IMR-90 (cell line): ENCODE measurements at regions not wholly inside any gene's neighbourhood (a gene's known extent, or its start where the extent isn't known, plus 50 kb on each side); places are given as distances from the start of the nearest gene placed in this dataset.
"Not testable (repeated sequence)": the region's sequence is repeated elsewhere in the genome, so short reads cannot be mapped to it uniquely, and the experiment has no call there.

Experiments used
- ATAC-seq: fragments of 200-7000 bp; cut with Tn5 transposase; 2 replicates; pipeline ENCODE4 v1.9.1; 2020; ENCODE audit warnings: low read depth, mild to moderate bottlenecking, moderate library complexity
- BruUV-seq: library from RNA; stranded (reverse); fragments of 400-500 nt; replicated peaks from 2 replicates; lab custom pipeline; 2021; lab: Mats Ljungman, UMichigan
- CTCF ChIA-PET: fragments of 300-600 bp; formaldehyde crosslinking; extraction: SDS; loops from one replicate; lab custom pipeline; 2021; ENCODE audit warnings: antibody characterized with exemption; lab: Yijun Ruan, JAX
- POLR2A ChIA-PET: fragments of 300-600 bp; sonication (Branson Sonifier 250); formaldehyde crosslinking; loops from one replicate; lab custom pipeline; 2022; ENCODE audit warnings: antibody characterized with exemption; ENCODE audit not compliant: unreplicated experiment; lab: Charles Lee
- DNase-seq: peaks from one replicate; pipeline ENCODE4 v3.0.0; 2013
- H2AFZ ChIP-seq: replicated peaks from 2 replicates; pipeline ENCODE3; 2013; ENCODE audit warnings: low read length, mild to moderate bottlenecking; ENCODE audit not compliant: poor library complexity
- H2AK5ac ChIP-seq: 2 replicates; pipeline ENCODE4 v1.6.1; 2013; ENCODE audit warnings: low read depth, low read length, inconsistent platforms
- H2AK9ac ChIP-seq: replicated peaks from 2 replicates; pipeline ENCODE3; 2013; ENCODE audit warnings: mild to moderate bottlenecking, low read depth, low read length, moderate library complexity; ENCODE audit not compliant: poor library complexity
- H2BK120ac ChIP-seq: 2 replicates; pipeline ENCODE4 v1.6.1; 2013; ENCODE audit warnings: low read depth, low read length, inconsistent platforms
- H2BK15ac ChIP-seq: 3 replicates; pipeline ENCODE4 v1.6.1; 2013; ENCODE audit warnings: low read depth, low read length, inconsistent platforms
- H2BK20ac ChIP-seq: 2 replicates; pipeline ENCODE4 v1.6.1; 2013; ENCODE audit warnings: low read depth, mild to moderate bottlenecking, inconsistent platforms, low read length, moderate library complexity
- H2BK5ac ChIP-seq: 2 replicates; pipeline ENCODE4 v1.6.1; 2013; ENCODE audit warnings: mild to moderate bottlenecking, low read depth, low read length, inconsistent platforms; ENCODE audit not compliant: poor library complexity, severe bottlenecking
- H3K14ac ChIP-seq: replicated peaks from 2 replicates; pipeline ENCODE4 v1.6.1; 2013; ENCODE audit warnings: low read depth, low read length, inconsistent platforms
- H3K18ac ChIP-seq: 2 replicates; pipeline ENCODE4 v1.6.1; 2013; ENCODE audit warnings: low read depth, low read length, control low read depth
- H3K23ac ChIP-seq: 2 replicates; pipeline ENCODE4 v1.6.1; 2013; ENCODE audit warnings: low read depth, low read length, inconsistent platforms
- H3K27ac ChIP-seq: 2 replicates; pipeline ENCODE4 v1.5.1; 2013; ENCODE audit warnings: mild to moderate bottlenecking, control low read depth, low read length; ENCODE audit not compliant: insufficient read depth
- H3K27me3 ChIP-seq: 2 replicates; pipeline ENCODE4 v1.6.1; 2013; ENCODE audit warnings: low read length; ENCODE audit not compliant: control insufficient read depth, insufficient read depth
- H3K36me3 ChIP-seq: 2 replicates; pipeline ENCODE4 v1.6.1; 2013; ENCODE audit warnings: low read length, mixed read lengths; ENCODE audit not compliant: control insufficient read depth, insufficient read depth
- H3K4ac ChIP-seq: 2 replicates; pipeline ENCODE4 v1.6.1; 2013; ENCODE audit warnings: low read depth, low read length, inconsistent platforms
- H3K4me1 ChIP-seq: 2 replicates; pipeline ENCODE4 v1.6.1; 2013; ENCODE audit warnings: low read length, mixed read lengths; ENCODE audit not compliant: control insufficient read depth, insufficient read depth
- H3K4me2 ChIP-seq: 2 replicates; pipeline ENCODE4 v1.6.1; 2013; ENCODE audit warnings: low read depth, mild to moderate bottlenecking, control low read depth, low read length, moderate library complexity
- H3K4me3 ChIP-seq: 2 replicates; pipeline ENCODE4 v1.5.1; 2013; ENCODE audit warnings: low read depth, mild to moderate bottlenecking, control low read depth, low read length, moderate library complexity; ENCODE audit not compliant: insufficient read depth
- H3K56ac ChIP-seq: 2 replicates; pipeline ENCODE4 v1.6.1; 2013; ENCODE audit warnings: low read length, inconsistent platforms; ENCODE audit not compliant: insufficient read depth; ENCODE audit errors: extremely low read depth
- H3K79me1 ChIP-seq, 2 experiments: 2 replicates each; pipeline ENCODE4 v1.6.1; 2013; ENCODE audit warnings: low read length in 2 of 2, inconsistent platforms in 1 of 2, low read depth in 1 of 2
- H3K9ac ChIP-seq: 2 replicates; pipeline ENCODE4 v1.6.1; 2013; ENCODE audit warnings: low read depth, low read length, control low read depth
- H3K9me1 ChIP-seq: 2 replicates; pipeline ENCODE4 v1.6.1; 2013; ENCODE audit warnings: low read length, inconsistent platforms; ENCODE audit not compliant: insufficient read depth
- H3K9me3 ChIP-seq: 2 replicates; pipeline ENCODE4 v1.6.1; 2013; ENCODE audit warnings: low read length; ENCODE audit not compliant: control insufficient read depth, insufficient read depth
- H4K20me1 ChIP-seq: 2 replicates; pipeline ENCODE4 v1.6.1; 2013; ENCODE audit warnings: low read length, inconsistent platforms; ENCODE audit not compliant: insufficient read depth
- H4K5ac ChIP-seq: 2 replicates; pipeline ENCODE4 v1.6.1; 2013; ENCODE audit warnings: mild to moderate bottlenecking, low read depth, low read length, control low read depth
- H4K8ac ChIP-seq, 2 experiments: 2 replicates each; pipeline ENCODE4 v1.6.1; 2013; ENCODE audit warnings: low read depth in 2 of 2, low read length in 2 of 2, control low read depth in 1 of 2, inconsistent platforms in 1 of 2
- H4K91ac ChIP-seq: 2 replicates; pipeline ENCODE4 v1.6.1; 2013; ENCODE audit warnings: low read depth, low read length, inconsistent platforms; ENCODE audit not compliant: insufficient read depth
- BHLHE40 ChIP-seq: fragments of 150-350 bp; IDR thresholded peaks from 2 replicates; pipeline ENCODE4 v1.6.1; 2016; ENCODE audit warnings: mild to moderate bottlenecking, low read depth, low read length
- FOS ChIP-seq: fragments of 150-350 bp; IDR thresholded peaks from 2 replicates; pipeline ENCODE4 v1.6.1; 2016; ENCODE audit warnings: low read depth, low read length
- WGBS, 2 experiments: methylation state at CpG; one replicate each; pipeline versions ENCODE4 v1.1.5 to v1.1.7; 2013; ENCODE audit warnings: missing lambda C conversion rate in 2 of 2; ENCODE audit not compliant: insufficient read length in 1 of 2; ENCODE audit errors: extremely low coverage in 2 of 2; 5-methylcytosine and 5-hydroxymethylcytosine counted together
- dilution Hi-C: fragments of 300-500 bp; cut with HindIII; formaldehyde crosslinking; loops from one replicate; pipeline ENCODE4 v1.14.3; 2018; ENCODE audit warnings: low sequenced_read_pairs; ENCODE audit not compliant: unreplicated experiment
- in situ Hi-C: fragments of 300-500 bp; cut with MboI; formaldehyde crosslinking; loops from 3 replicates; pipeline ENCODE4 v1.14.3; 2019; ENCODE audit warnings: low sequenced_read_pairs, inconsistent platforms, mixed read lengths
- intact Hi-C: fragments of 100-400 bp; cut with micrococcal nuclease; formaldehyde crosslinking; loops from 2 replicates; pipeline ENCODE4 v1.10.0; 2022

GRCh38 chr7:76146374-76146773 is 55.3 kb upstream of the SRRM3 start:
- H2AK5ac ChIP-seq, result no peak overlapping the region
- no TSS peak for BruUV-seq
- POLR2A ChIA-PET, result no interaction called here
- no peaks in the 10 kb centered on the region for H3K9me1 ChIP-seq
- ATAC-seq (no peak), DNase-seq (no peak)
- CTCF ChIA-PET, result no interaction called here
- intact Hi-C loops, result no loop called here
- H3K27me3 ChIP-seq, result peaks cover 5% of the 10 kb centered on the region
- H3K4me3 ChIP-seq, result no peak overlapping the region
- H3K27ac ChIP-seq, result no peak overlapping the region
- no peak overlapping the region for H4K8ac ChIP-seq
- H2BK5ac ChIP-seq, result no peak overlapping the region
- H3K79me1 ChIP-seq, result no peaks in the 10 kb centered on the region
- no peak overlapping the region for H2BK120ac ChIP-seq
- no peaks in the 10 kb centered on the region for H3K4me1 ChIP-seq
- no peak overlapping the region for H4K91ac ChIP-seq
- no peak overlapping the region for H3K23ac ChIP-seq
- dilution Hi-C loops, result no loop called here
- no peaks in the 10 kb centered on the region for H4K20me1 ChIP-seq
- TF ChIP-seq FOS, result no peak
- no peak for TF ChIP-seq BHLHE40
- H2BK20ac ChIP-seq, result no peak overlapping the region
- no peak overlapping the region for H3K56ac ChIP-seq
- H3K14ac ChIP-seq, result no peak overlapping the region
- H3K9me3 ChIP-seq, result no peaks in the 10 kb centered on the region
- no peak overlapping the region for H3K4me2 ChIP-seq
- no peak overlapping the region for H3K9ac ChIP-seq
- WGBS, 2 experiments, result 80% methylated on average over 1 of the region's 4 CpGs; no CpG with 5 or more reads in 1 of the 2 experiments
- no peak overlapping the region for H2BK15ac ChIP-seq
- in situ Hi-C loops, result loop anchor here (25.0 kb wide), 1 partner anchor 284 kb away; no protein-coding TSS in a partner anchor
- H4K5ac ChIP-seq, result no peak overlapping the region
- no peaks in the 10 kb centered on the region for H3K36me3 ChIP-seq
- no peak overlapping the region for H2AK9ac ChIP-seq
- H3K4ac ChIP-seq, result no peak overlapping the region
- no peak overlapping the region for H2AFZ ChIP-seq
- no peak overlapping the region for H3K18ac ChIP-seq

GRCh38 chr7:76148947-76149346 is 52.7 kb upstream of the SRRM3 start:
- in situ Hi-C loops, result loop anchor here (25.0 kb wide), 1 partner anchor 287 kb away; no protein-coding TSS in a partner anchor
- H3K27ac ChIP-seq, H2BK20ac ChIP-seq, H3K27me3 ChIP-seq, H2BK5ac ChIP-seq, H3K9ac ChIP-seq, H2AK5ac ChIP-seq, H4K91ac ChIP-seq, H3K56ac ChIP-seq, H4K20me1 ChIP-seq, DNase-seq, H3K4me1 ChIP-seq, H2BK15ac ChIP-seq, H3K14ac ChIP-seq, H3K79me1 ChIP-seq, CTCF ChIA-PET, H4K5ac ChIP-seq, H3K36me3 ChIP-seq, H3K4me2 ChIP-seq, H3K18ac ChIP-seq, H2AFZ ChIP-seq, BruUV-seq, H2BK120ac ChIP-seq, H3K9me1 ChIP-seq, dilution Hi-C loops, POLR2A ChIA-PET, H3K23ac ChIP-seq, H3K4me3 ChIP-seq, H3K4ac ChIP-seq, H3K9me3 ChIP-seq, intact Hi-C loops, H4K8ac ChIP-seq, ATAC-seq, H2AK9ac ChIP-seq: not testable (repeated sequence)
- WGBS, 2 experiments, result no CpG with 5 or more reads among the region's 3 CpGs
